Chondrocyte (in vitro differentiated cells): ENCODE measurements at regions not wholly inside any gene's neighbourhood (a gene's known extent, or its start where the extent isn't known, plus 50 kb on each side); places are given as distances from the start of the nearest gene placed in this dataset.

Experiments
- DNase-seq: peaks from one replicate; pipeline ENCODE4 v3.0.0; 2021; ENCODE audit warnings: mixed read lengths, low spot score
- H3K27ac Mint-ChIP-seq: one replicate; pipeline ENCODE4 v1.8.0; 2021; ENCODE audit warnings: mild to moderate bottlenecking, moderate library complexity, mixed read lengths; ENCODE audit not compliant: unreplicated experiment
- H3K27me3 Mint-ChIP-seq: 2 replicates; pipeline ENCODE4 v1.8.0; 2021; ENCODE audit warnings: low read depth, mixed read lengths
- H3K36me3 Mint-ChIP-seq: 2 replicates; pipeline ENCODE4 v1.8.0; 2021; ENCODE audit warnings: low read depth, mixed read lengths
- H3K4me1 Mint-ChIP-seq: 2 replicates; pipeline ENCODE4 v1.8.0; 2021; ENCODE audit warnings: low read depth, mild to moderate bottlenecking, mixed read lengths
- H3K4me3 Mint-ChIP-seq: one replicate; pipeline ENCODE4 v1.8.0; 2021; ENCODE audit warnings: mild to moderate bottlenecking, moderate library complexity, mixed read lengths; ENCODE audit not compliant: unreplicated experiment
- H3K9me3 Mint-ChIP-seq: 2 replicates; pipeline ENCODE4 v1.8.0; 2021; ENCODE audit warnings: low read depth, mixed read lengths
- TF ChIP-seq, protein P1 (sequence below): fragments of 200-600 bp; sonication (generic); IDR thresholded peaks from 2 replicates; pipeline ENCODE4 v1.5.0; 2021; ENCODE audit warnings: antibody characterized with exemption, mild to moderate bottlenecking, moderate library complexity

DNA sequence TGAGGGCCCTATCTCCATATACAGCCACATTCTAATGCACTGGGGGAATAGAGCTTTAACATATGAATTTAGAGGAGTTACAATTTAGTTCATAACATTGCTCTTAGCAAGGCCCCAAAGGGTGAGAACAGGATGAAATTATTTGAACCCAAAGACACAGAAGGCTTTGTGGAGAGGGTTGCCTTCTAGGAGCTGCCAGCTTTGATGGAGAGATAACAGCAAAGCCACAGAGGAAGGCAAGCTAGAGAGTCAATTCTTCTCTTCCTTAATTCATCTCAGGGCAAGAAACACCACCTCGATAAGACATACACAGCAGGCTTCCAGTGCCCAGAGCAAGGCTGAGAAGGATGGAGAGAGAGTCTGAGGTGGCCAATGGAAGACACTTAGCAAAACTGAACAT lies 94.8 kb upstream of the TMPRSS15 start:
- no peak overlapping the region for H3K4me3 Mint-ChIP-seq
- DNase-seq = no peak
- H3K9me3 Mint-ChIP-seq = peaks cover 7% of the 10 kb centered on the region
- H3K4me1 Mint-ChIP-seq = peaks cover 6% of the 10 kb centered on the region
- no peaks in the 10 kb centered on the region for H3K27me3 Mint-ChIP-seq
- TF ChIP-seq, protein P1, sequence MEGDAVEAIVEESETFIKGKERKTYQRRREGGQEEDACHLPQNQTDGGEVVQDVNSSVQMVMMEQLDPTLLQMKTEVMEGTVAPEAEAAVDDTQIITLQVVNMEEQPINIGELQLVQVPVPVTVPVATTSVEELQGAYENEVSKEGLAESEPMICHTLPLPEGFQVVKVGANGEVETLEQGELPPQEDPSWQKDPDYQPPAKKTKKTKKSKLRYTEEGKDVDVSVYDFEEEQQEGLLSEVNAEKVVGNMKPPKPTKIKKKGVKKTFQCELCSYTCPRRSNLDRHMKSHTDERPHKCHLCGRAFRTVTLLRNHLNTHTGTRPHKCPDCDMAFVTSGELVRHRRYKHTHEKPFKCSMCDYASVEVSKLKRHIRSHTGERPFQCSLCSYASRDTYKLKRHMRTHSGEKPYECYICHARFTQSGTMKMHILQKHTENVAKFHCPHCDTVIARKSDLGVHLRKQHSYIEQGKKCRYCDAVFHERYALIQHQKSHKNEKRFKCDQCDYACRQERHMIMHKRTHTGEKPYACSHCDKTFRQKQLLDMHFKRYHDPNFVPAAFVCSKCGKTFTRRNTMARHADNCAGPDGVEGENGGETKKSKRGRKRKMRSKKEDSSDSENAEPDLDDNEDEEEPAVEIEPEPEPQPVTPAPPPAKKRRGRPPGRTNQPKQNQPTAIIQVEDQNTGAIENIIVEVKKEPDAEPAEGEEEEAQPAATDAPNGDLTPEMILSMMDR = no peak
- no peak overlapping the region for H3K27ac Mint-ChIP-seq
- peaks cover 2% of the 10 kb centered on the region for H3K36me3 Mint-ChIP-seq

DNA sequence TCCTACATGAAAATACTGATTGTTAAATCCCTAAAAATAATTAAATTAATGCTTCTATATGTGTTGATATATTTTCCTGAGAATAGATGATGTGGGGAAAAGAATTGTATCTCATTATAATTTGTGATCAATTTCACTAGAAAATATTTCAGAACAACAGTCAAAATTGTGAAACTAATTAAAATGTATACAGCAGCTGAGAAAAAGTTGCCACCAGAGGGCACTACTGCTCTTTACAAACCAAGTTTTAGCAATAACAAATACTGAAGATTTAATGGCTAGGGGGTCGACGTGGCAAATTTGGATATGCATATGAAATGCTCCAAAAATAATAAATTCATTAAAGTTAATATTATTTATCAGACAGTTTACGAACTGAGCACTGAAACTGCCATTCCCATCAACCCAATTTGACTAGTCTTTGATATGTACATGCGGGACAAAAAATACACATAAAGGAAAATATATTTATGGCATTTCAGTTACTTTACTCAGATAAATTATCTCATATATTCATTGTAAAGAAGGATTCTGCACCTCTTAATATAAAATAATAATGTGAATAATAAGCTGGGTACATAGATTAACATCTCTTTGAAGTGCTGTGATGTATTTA lies 96.3 kb upstream of the TMPRSS15 start:
- Mint-ChIP-seq H3K27ac (no peak overlapping the region), H3K9me3 (peaks cover 13% of the 10 kb centered on the region), H3K4me3 (no peak overlapping the region), H3K36me3 (peaks cover 2% of the 10 kb centered on the region), H3K4me1 (peaks cover 3% of the 10 kb centered on the region), H3K27me3 (no peaks in the 10 kb centered on the region)
- TF ChIP-seq, protein P1 = peak; percentile 100
- no peak for DNase-seq

DNA sequence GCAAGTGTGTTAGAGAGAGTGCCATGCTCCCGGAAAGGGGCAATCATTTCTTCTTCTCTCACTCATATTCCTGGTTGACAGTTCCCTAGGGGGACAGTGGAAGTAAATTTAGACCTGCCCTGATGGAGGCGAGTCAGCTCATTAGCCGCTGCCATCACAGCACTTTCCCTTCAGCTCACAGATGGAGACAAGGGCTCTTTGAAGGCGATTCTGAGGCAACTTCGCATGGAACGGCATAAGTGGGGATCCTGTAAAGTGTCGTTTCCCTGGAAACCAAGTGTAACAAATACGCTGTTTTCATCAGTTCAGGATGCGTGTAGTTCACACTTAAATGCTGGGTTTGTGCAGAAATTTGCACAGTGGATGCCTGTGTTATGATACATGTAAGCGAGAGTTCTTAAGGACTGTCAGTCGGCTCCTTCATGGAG lies 114.5 kb upstream of the TMPRSS15 start:
- Mint-ChIP-seq H3K27me3 (no peaks in the 10 kb centered on the region), H3K4me3 (no peak overlapping the region), H3K4me1 (peaks cover 10% of the 10 kb centered on the region), H3K9me3 (no peaks in the 10 kb centered on the region), H3K36me3 (no peaks in the 10 kb centered on the region), H3K27ac (no peak overlapping the region)
- TF ChIP-seq, protein P1 = no peak
- DNase-seq = no peak

DNA sequence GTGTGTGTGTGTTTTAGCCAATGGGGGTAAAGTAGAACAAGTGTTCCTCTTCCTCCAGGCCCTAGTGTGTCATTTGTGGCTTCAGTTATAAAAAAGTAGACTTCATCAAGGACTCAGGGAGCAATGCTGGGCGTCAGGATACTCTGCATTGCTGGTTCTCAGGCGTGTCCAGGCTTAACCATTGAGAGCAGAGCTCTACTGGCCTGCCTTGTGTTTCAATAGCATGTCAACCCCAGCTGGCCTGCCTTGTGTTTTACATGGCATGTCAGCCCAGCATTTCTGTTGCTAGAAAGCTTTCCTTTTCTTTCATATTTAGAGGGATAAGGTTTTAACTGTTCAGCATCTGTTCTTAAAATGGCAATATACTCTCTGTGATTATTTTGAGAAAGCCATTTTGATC lies 117.6 kb upstream of the TMPRSS15 start:
- H3K27me3 Mint-ChIP-seq = no peaks in the 10 kb centered on the region
- DNase-seq = no peak
- peaks cover 25% of the 10 kb centered on the region for H3K4me1 Mint-ChIP-seq
- no peak overlapping the region for H3K4me3 Mint-ChIP-seq
- H3K27ac Mint-ChIP-seq = no peak overlapping the region
- TF ChIP-seq, protein P1 = no peak
- H3K36me3 Mint-ChIP-seq = no peaks in the 10 kb centered on the region
- H3K9me3 Mint-ChIP-seq = no peaks in the 10 kb centered on the region

DNA sequence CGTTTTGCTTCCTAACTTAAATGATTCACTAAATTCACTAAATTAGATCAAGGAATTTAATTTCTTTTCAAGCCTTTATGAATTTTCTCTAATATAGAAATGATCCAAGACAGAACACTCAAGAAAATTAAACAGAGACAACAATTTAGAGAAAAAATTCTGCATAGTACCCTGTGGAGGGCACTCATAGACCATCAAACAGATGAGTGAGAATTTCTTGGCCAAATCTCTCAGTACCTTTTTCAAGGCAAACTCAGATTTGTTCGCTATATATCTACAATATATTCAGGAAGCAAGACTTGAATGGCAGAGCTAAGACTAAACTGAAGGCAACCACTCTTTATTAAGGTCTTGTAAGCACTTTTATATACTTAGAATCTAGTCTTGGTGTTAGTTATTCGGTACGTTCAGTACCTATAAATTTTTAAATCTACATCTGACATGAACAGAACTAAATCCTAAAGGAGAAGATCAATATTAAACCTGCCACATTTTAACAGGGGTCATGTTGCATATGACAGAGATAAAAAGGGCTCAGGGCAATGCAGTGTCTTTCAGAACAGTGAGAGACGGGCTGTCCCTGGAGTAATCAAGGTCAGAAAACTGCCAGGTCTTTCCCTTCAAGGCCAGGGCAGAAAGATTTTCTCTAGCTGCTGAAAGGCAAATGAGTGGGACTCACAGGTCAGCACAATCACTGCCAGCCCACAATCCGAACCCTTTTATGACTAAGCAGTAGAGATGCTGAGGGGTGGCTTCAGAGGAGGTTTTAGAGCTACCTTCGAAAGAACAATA lies 118.8 kb upstream of the TMPRSS15 start:
- H3K9me3 Mint-ChIP-seq = no peaks in the 10 kb centered on the region
- TF ChIP-seq, protein P1 = peak; percentile 91
- peaks cover 25% of the 10 kb centered on the region for H3K4me1 Mint-ChIP-seq
- H3K27ac Mint-ChIP-seq = no peak overlapping the region
- DNase-seq = no peak
- H3K4me3 Mint-ChIP-seq = no peak overlapping the region
- H3K27me3 Mint-ChIP-seq = no peaks in the 10 kb centered on the region
- H3K36me3 Mint-ChIP-seq = no peaks in the 10 kb centered on the region
